Progenitor cell of endocrine pancreas (in vitro differentiated cells): ENCODE measurements at regions not wholly inside any gene's neighbourhood (a gene's known extent, or its start where the extent isn't known, plus 50 kb on each side); places are given as distances from the start of the nearest gene placed in this dataset.

Source experiments
- DNase-seq: peaks from one replicate; pipeline ENCODE4 v3.0.0; 2021; ENCODE audit warnings: low spot score; ENCODE audit not compliant: unreplicated experiment
- H3K27ac Mint-ChIP-seq: 2 replicates; pipeline ENCODE4 v1.8.0; 2021; ENCODE audit warnings: mild to moderate bottlenecking, moderate library complexity, mixed read lengths
- H3K27me3 Mint-ChIP-seq: 2 replicates; pipeline ENCODE4 v1.8.0; 2021; ENCODE audit warnings: mixed read lengths
- H3K36me3 Mint-ChIP-seq: 2 replicates; pipeline ENCODE4 v1.8.0; 2022; ENCODE audit warnings: mixed read lengths; ENCODE audit not compliant: insufficient read depth
- H3K4me1 Mint-ChIP-seq: 2 replicates; pipeline ENCODE4 v1.8.0; 2021; ENCODE audit warnings: low read depth, mixed read lengths
- H3K4me3 Mint-ChIP-seq: 2 replicates; pipeline ENCODE4 v1.8.0; 2021; ENCODE audit warnings: low read depth, mild to moderate bottlenecking, moderate library complexity, mixed read lengths
- H3K9me3 Mint-ChIP-seq: 2 replicates; pipeline ENCODE4 v1.8.0; 2021; ENCODE audit warnings: low read depth, mixed read lengths
- TF ChIP-seq, protein P1 (sequence below): fragments of 200-600 bp; sonication (generic); IDR thresholded peaks from one replicate; pipeline ENCODE4 v1.5.0; 2021; ENCODE audit warnings: antibody characterized with exemption, mild to moderate bottlenecking; ENCODE audit not compliant: unreplicated experiment

DNA sequence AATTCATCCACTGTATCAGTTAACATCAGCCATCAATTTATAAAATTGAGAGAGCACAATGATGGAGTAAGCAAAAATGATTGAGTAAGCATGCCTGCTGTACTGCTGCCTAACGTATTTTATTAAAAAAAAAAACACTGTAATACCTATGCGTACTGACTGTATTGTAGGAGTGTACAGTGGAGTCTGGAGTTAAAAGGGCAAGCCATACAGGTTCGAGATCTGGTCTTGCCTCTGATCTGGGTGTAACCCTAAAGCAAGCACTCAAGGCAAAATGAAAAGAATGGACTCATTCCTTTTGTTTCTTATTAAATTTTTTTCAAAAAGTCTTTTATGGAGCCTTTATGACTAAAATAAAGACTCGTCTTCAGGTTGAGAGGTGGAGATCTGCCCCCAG, 894.2 kb upstream of the INTU start:
- H3K27ac Mint-ChIP-seq = no peak overlapping the region
- no peak for DNase-seq
- no peaks in the 10 kb centered on the region for H3K4me1 Mint-ChIP-seq
- no peak overlapping the region for H3K4me3 Mint-ChIP-seq
- H3K36me3 Mint-ChIP-seq = no peaks in the 10 kb centered on the region
- TF ChIP-seq, protein P1, sequence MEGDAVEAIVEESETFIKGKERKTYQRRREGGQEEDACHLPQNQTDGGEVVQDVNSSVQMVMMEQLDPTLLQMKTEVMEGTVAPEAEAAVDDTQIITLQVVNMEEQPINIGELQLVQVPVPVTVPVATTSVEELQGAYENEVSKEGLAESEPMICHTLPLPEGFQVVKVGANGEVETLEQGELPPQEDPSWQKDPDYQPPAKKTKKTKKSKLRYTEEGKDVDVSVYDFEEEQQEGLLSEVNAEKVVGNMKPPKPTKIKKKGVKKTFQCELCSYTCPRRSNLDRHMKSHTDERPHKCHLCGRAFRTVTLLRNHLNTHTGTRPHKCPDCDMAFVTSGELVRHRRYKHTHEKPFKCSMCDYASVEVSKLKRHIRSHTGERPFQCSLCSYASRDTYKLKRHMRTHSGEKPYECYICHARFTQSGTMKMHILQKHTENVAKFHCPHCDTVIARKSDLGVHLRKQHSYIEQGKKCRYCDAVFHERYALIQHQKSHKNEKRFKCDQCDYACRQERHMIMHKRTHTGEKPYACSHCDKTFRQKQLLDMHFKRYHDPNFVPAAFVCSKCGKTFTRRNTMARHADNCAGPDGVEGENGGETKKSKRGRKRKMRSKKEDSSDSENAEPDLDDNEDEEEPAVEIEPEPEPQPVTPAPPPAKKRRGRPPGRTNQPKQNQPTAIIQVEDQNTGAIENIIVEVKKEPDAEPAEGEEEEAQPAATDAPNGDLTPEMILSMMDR = no peak
- no peaks in the 10 kb centered on the region for H3K9me3 Mint-ChIP-seq
- H3K27me3 Mint-ChIP-seq = no peaks in the 10 kb centered on the region

DNA sequence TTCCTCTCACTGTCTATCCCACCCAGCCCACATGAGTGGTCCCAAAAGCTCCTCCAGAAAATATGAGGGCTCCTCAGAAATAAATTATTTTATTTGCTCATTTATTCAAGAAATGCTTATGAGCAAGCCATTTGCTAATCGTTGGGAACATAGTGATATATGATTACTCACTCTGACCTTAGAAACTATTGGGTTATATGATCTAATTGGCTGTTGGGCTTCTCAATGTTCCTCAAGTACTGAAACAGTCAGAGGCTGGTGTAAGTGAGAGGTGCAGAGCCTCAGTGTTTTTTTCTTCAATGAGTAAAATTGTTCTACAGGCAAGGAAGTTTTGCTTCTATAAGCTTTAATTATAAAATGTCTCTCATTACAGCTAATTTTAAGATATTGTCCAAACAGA, 893.8 kb upstream of the INTU start:
- no peaks in the 10 kb centered on the region for H3K4me1 Mint-ChIP-seq
- H3K36me3 Mint-ChIP-seq = no peaks in the 10 kb centered on the region
- H3K27me3 Mint-ChIP-seq = no peaks in the 10 kb centered on the region
- TF ChIP-seq, protein P1 = no peak
- H3K4me3 Mint-ChIP-seq = no peak overlapping the region
- DNase-seq = no peak
- no peak overlapping the region for H3K27ac Mint-ChIP-seq
- H3K9me3 Mint-ChIP-seq = no peaks in the 10 kb centered on the region

DNA sequence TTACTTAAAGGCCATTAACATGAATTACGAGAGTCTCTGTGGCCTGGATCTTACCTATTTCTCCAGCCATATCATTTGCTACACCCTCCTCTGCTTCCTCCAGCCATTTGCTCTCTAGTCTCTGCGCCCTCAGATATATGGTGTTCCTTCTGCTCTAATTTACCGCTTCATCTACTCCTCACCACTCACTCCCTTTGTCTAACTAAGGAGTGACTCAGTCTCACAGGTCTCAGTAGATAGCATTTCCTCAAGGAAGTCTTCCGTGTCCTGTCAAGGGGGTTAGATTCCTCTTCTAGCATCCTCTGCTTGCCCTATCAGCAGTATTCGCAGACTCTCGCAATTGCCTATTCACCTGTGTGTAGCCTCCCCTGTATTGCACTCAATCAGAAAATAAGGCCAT, 892.1 kb upstream of the INTU start:
- H3K9me3 Mint-ChIP-seq = peaks cover 2% of the 10 kb centered on the region
- H3K4me3 Mint-ChIP-seq = no peak overlapping the region
- no peak for DNase-seq
- no peaks in the 10 kb centered on the region for H3K4me1 Mint-ChIP-seq
- no peaks in the 10 kb centered on the region for H3K36me3 Mint-ChIP-seq
- no peak overlapping the region for H3K27ac Mint-ChIP-seq
- no peaks in the 10 kb centered on the region for H3K27me3 Mint-ChIP-seq
- TF ChIP-seq, protein P1 = no peak

DNA sequence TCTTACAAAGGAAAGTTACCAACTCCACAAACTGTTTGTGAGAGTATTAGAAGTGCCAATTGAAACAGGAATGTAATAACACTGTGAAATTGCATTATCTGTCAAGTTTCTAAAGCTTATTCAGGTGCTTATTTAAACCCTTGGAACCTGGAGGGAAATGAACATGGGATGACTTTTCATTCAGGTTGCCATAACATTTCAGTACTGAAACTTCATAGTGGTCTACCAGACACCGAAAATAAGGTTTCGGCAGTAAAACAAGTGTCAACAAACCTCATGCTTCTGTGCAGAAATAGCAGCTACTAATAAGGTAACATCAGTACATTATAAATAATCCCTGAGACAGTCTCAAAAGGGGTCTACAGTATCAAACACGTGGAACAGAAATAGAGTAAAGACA, 890.7 kb upstream of the INTU start:
- no peak for DNase-seq
- no peak overlapping the region for H3K4me3 Mint-ChIP-seq
- H3K9me3 Mint-ChIP-seq = peaks cover 3% of the 10 kb centered on the region
- no peaks in the 10 kb centered on the region for H3K36me3 Mint-ChIP-seq
- H3K27ac Mint-ChIP-seq = no peak overlapping the region
- no peaks in the 10 kb centered on the region for H3K4me1 Mint-ChIP-seq
- H3K27me3 Mint-ChIP-seq = no peaks in the 10 kb centered on the region
- TF ChIP-seq, protein P1 = no peak

DNA sequence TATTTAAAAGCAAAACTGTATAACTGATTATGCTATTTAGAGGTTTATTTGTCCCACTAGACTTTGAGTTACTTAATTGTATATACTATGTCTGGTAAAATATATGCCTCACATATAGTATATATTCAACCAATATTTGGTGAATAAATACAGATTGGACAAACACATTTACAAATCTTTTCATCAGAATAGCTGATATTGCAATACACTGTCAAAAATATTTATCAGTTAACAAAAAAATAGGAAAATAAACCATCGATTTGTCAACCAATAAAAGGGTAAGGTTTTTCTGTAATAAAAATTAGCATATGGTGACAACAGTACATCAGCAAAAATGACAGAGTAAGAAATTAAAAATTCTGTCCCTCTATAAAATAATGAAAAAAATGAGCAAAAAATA, 889.9 kb upstream of the INTU start:
- H3K9me3 Mint-ChIP-seq = peaks cover 3% of the 10 kb centered on the region
- TF ChIP-seq, protein P1 = no peak
- no peaks in the 10 kb centered on the region for H3K27me3 Mint-ChIP-seq

More for the DNA sequence above, 889.9 kb upstream of the INTU start:
- no peak overlapping the region for H3K27ac Mint-ChIP-seq
- no peaks in the 10 kb centered on the region for H3K4me1 Mint-ChIP-seq
- no peaks in the 10 kb centered on the region for H3K36me3 Mint-ChIP-seq
- no peak overlapping the region for H3K4me3 Mint-ChIP-seq
- DNase-seq = no peak
